IPS-15b (cell line): ENCODE measurements at regions not wholly inside any gene's neighbourhood (a gene's known extent, or its start where the extent isn't known, plus 50 kb on each side); places are given as distances from the start of the nearest gene placed in this dataset.
"Not testable (repeated sequence)": the region's sequence is repeated elsewhere in the genome, so short reads cannot be mapped to it uniquely, and the experiment has no call there.

Experiments used
- H3K27me3 ChIP-seq: one replicate; pipeline ENCODE4 v1.6.1; 2013; ENCODE audit warnings: low read length; ENCODE audit not compliant: control insufficient read depth, insufficient read depth
- H3K36me3 ChIP-seq: one replicate; pipeline ENCODE4 v1.6.1; 2013; ENCODE audit warnings: low read length; ENCODE audit not compliant: control insufficient read depth, insufficient read depth
- H3K4me1 ChIP-seq: one replicate; pipeline ENCODE4 v1.6.1; 2013; ENCODE audit warnings: mild to moderate bottlenecking, low read length; ENCODE audit not compliant: control insufficient read depth, insufficient read depth
- H3K4me3 ChIP-seq: one replicate; pipeline ENCODE4 v1.5.1; 2013; ENCODE audit warnings: low read depth, low read length
- H3K9ac ChIP-seq: one replicate; pipeline ENCODE4 v1.6.1; 2013; ENCODE audit warnings: low read depth, mild to moderate bottlenecking, low read length
- H3K9me3 ChIP-seq: one replicate; pipeline ENCODE4 v1.6.1; 2013; ENCODE audit warnings: mild to moderate bottlenecking, low read length; ENCODE audit not compliant: control insufficient read depth, insufficient read depth

GRCh38 chr10:60607372-60607771 lies 170.9 kb upstream of the CDK1 start:
- no peak overlapping the region for H3K9ac ChIP-seq
- no peaks in the 10 kb centered on the region for H3K27me3 ChIP-seq
- no peaks in the 10 kb centered on the region for H3K9me3 ChIP-seq
- H3K4me1 ChIP-seq = no peaks in the 10 kb centered on the region
- no peak overlapping the region for H3K4me3 ChIP-seq
- no peaks in the 10 kb centered on the region for H3K36me3 ChIP-seq

GRCh38 chr10:60606343-60607080 lies 171.8 kb upstream of the CDK1 start:
- Histone ChIP-seq H3K4me3 (no peak overlapping the region), H3K36me3 (no peaks in the 10 kb centered on the region), H3K4me1 (no peaks in the 10 kb centered on the region), H3K9ac (no peak overlapping the region), H3K27me3 (no peaks in the 10 kb centered on the region), H3K9me3 (no peaks in the 10 kb centered on the region)

GRCh38 chr10:60605476-60605875 lies 172.8 kb upstream of the CDK1 start:
- Histone ChIP-seq H3K36me3 (no peaks in the 10 kb centered on the region), H3K27me3 (no peaks in the 10 kb centered on the region), H3K4me1 (no peaks in the 10 kb centered on the region), H3K4me3 (no peak overlapping the region), H3K9ac (no peak overlapping the region), H3K9me3 (no peaks in the 10 kb centered on the region)

GRCh38 chr10:60604342-60604741 lies 173.9 kb upstream of the CDK1 start:
- H3K9me3 ChIP-seq = no peaks in the 10 kb centered on the region
- no peak overlapping the region for H3K4me3 ChIP-seq
- no peaks in the 10 kb centered on the region for H3K27me3 ChIP-seq
- H3K4me1 ChIP-seq = no peaks in the 10 kb centered on the region
- no peaks in the 10 kb centered on the region for H3K36me3 ChIP-seq
- no peak overlapping the region for H3K9ac ChIP-seq

GRCh38 chr10:60597513-60597912 lies 180.8 kb upstream of the CDK1 start:
- Histone ChIP-seq H3K9ac (no peak overlapping the region), H3K4me1 (no peaks in the 10 kb centered on the region), H3K36me3 (no peaks in the 10 kb centered on the region)

GRCh38 chr10:60595852-60596251 lies 182.4 kb upstream of the CDK1 start:
- Histone ChIP-seq H3K27me3 (no peaks in the 10 kb centered on the region), H3K4me1 (no peaks in the 10 kb centered on the region), H3K4me3 (no peak overlapping the region), H3K36me3 (no peaks in the 10 kb centered on the region), H3K9me3 (no peaks in the 10 kb centered on the region), H3K9ac (no peak overlapping the region)

More at GRCh38 chr10:60597513-60597912, 180.8 kb upstream of the CDK1 start:
- Histone ChIP-seq H3K4me3 (no peak overlapping the region), H3K27me3 (no peaks in the 10 kb centered on the region), H3K9me3 (no peaks in the 10 kb centered on the region)

- Histone ChIP-seq H3K27me3 (no peaks in the 10 kb centered on the region), H3K36me3 (no peaks in the 10 kb centered on the region), H3K4me3 (no peak overlapping the region), H3K9ac (no peak overlapping the region), H3K4me1 (no peaks in the 10 kb centered on the region), H3K9me3 (no peaks in the 10 kb centered on the region)
Measured at GRCh38 chr10:60594476-60595051, 183.7 kb upstream of the CDK1 start.

GRCh38 chr10:60591119-60591518 lies 187.2 kb upstream of the CDK1 start:
- Histone ChIP-seq H3K4me3 (no peak overlapping the region), H3K36me3 (no peaks in the 10 kb centered on the region), H3K27me3 (no peaks in the 10 kb centered on the region), H3K9ac (no peak overlapping the region), H3K4me1 (no peaks in the 10 kb centered on the region), H3K9me3 (no peaks in the 10 kb centered on the region)

- no peaks in the 10 kb centered on the region for H3K9me3 ChIP-seq
- no peak overlapping the region for H3K4me3 ChIP-seq
- no peak overlapping the region for H3K9ac ChIP-seq
Measured at GRCh38 chr10:60589376-60589775, 188.9 kb upstream of the CDK1 start.

GRCh38 chr10:60581782-60582181 lies 192.1 kb upstream of the ANK3 start:
- not testable (repeated sequence) for H3K9ac ChIP-seq, H3K4me3 ChIP-seq, H3K4me1 ChIP-seq, H3K36me3 ChIP-seq, H3K27me3 ChIP-seq, H3K9me3 ChIP-seq

More at GRCh38 chr10:60589376-60589775, 188.9 kb upstream of the CDK1 start:
- no peaks in the 10 kb centered on the region for H3K27me3 ChIP-seq
- no peaks in the 10 kb centered on the region for H3K36me3 ChIP-seq
- no peaks in the 10 kb centered on the region for H3K4me1 ChIP-seq

GRCh38 chr10:60578217-60578616 lies 188.5 kb upstream of the ANK3 start:
- Histone ChIP-seq H3K9ac (no peak overlapping the region), H3K4me1 (peaks cover 17% of the 10 kb centered on the region), H3K9me3 (no peaks in the 10 kb centered on the region), H3K36me3 (no peaks in the 10 kb centered on the region), H3K27me3 (no peaks in the 10 kb centered on the region), H3K4me3 (no peak overlapping the region)
